ENCODE measurements at regions not wholly inside any gene's neighbourhood (a gene's known extent, or its start where the extent isn't known, plus 50 kb on each side); places are given as distances from the start of the nearest gene placed in this dataset.

- peak; percentile 96 for DNase-seq
- TF ChIP-seq EP300 (IDR thresholded peaks at IDR 0.05) = no peak
- TF ChIP-seq POLR2AphosphoS5 (IDR thresholded peaks at IDR 0.05) = peak; percentile 56 to 90 (median 86)
- peak; percentile 31 to 61 for TF ChIP-seq POLR2A (IDR thresholded peaks at IDR 0.05)
- 0 to 1% methylated on average over 51 of the region's 51 CpGs for WGBS, 2 donors
- H3K27ac ChIP-seq = peak overlapping the region; percentile 83 to 93 (median 88)
- H3K9me3 ChIP-seq = no peaks in the 10 kb centered on the region
- H3K4me3 ChIP-seq = peak overlapping the region; percentile 61 to 85 (median 64)
- no peaks in the 10 kb centered on the region for H3K36me3 ChIP-seq
- no peaks in the 10 kb centered on the region for H3K27me3 ChIP-seq
- H3K4me1 ChIP-seq = peaks cover 0 to 38% (median 27%) of the 10 kb centered on the region in 4 donors
- intact Hi-C loops (cut with DNase I) = loop anchor here (5.0 kb wide), 1 partner anchor 1418 kb away; the partner anchor contains the start of gene UQCRFS1
These were observed 1419.1 kb downstream of the UQCRFS1 start for GRCh38 chr19:27793644-27794493.

GRCh38 chr19:27793128-27793643, 1419.8 kb downstream of the UQCRFS1 start:
- 1% methylated on average over 20 of the region's 20 CpGs for WGBS, 2 donors
- TF ChIP-seq POLR2AphosphoS5 (IDR thresholded peaks at IDR 0.05) (no peak), POLR2A (IDR thresholded peaks at IDR 0.05) (no peak), EP300 (IDR thresholded peaks at IDR 0.05) (no peak), CTCF (IDR thresholded peaks at IDR 0.05) (no peak)
- peak overlapping the region; percentile 83 to 93 (median 88) for H3K27ac ChIP-seq
- H3K9me3 ChIP-seq = no peaks in the 10 kb centered on the region
- intact Hi-C loops (cut with DNase I) = loop anchor here (5.0 kb wide), 1 partner anchor 1419 kb away; the partner anchor contains the start of gene UQCRFS1
- H3K4me1 ChIP-seq = peaks cover 0 to 38% (median 27%) of the 10 kb centered on the region in 4 donors
- H3K36me3 ChIP-seq = no peaks in the 10 kb centered on the region
- H3K27me3 ChIP-seq = no peaks in the 10 kb centered on the region
- DNase-seq = peak; percentile 84
- peak overlapping the region; percentile 61 to 85 (median 64) for H3K4me3 ChIP-seq

GRCh38 chr19:27792576-27793127, 1420.3 kb downstream of the UQCRFS1 start:
- peak overlapping the region; percentile 61 to 85 (median 64) for H3K4me3 ChIP-seq
- no peaks in the 10 kb centered on the region for H3K27me3 ChIP-seq
- peaks cover 0 to 38% (median 27%) of the 10 kb centered on the region in 4 donors for H3K4me1 ChIP-seq
- H3K27ac ChIP-seq = peak overlapping the region; percentile 83 to 93 (median 88)
- H3K9me3 ChIP-seq = no peaks in the 10 kb centered on the region
- no peaks in the 10 kb centered on the region for H3K36me3 ChIP-seq
- 7 to 17% methylated on average over 6 of the region's 6 CpGs for WGBS, 2 donors
- TF ChIP-seq POLR2A (IDR thresholded peaks at IDR 0.05) (no peak), EP300 (IDR thresholded peaks at IDR 0.05) (no peak), POLR2AphosphoS5 (IDR thresholded peaks at IDR 0.05) (no peak), CTCF (IDR thresholded peaks at IDR 0.05) (no peak)
- intact Hi-C loops (cut with DNase I) = loop anchor here (5.0 kb wide), 1 partner anchor 1420 kb away; the partner anchor contains the start of gene UQCRFS1
- DNase-seq = no peak

- TF ChIP-seq CTCF (IDR thresholded peaks at IDR 0.05) (no peak), POLR2A (IDR thresholded peaks at IDR 0.05) (no peak)
- Histone ChIP-seq H3K4me1 (no peaks in the 10 kb centered on the region), H3K4me3 (no peak overlapping the region), H3K27ac (no peak overlapping the region), H3K9me3 (peaks cover 0 to 3% (median 0%) of the 10 kb centered on the region in 4 donors), H3K36me3 (peaks cover 0 to 5% (median 0%) of the 10 kb centered on the region in 4 donors), H3K27me3 (no peaks in the 10 kb centered on the region)
- intact Hi-C loops (cut with DNase I) = no loop called here
- WGBS, 2 donors = 82% methylated on average over 10 of the region's 10 CpGs
- no peak for DNase-seq
These were observed 1432.4 kb downstream of the UQCRFS1 start for GRCh38 chr19:27780367-27781075.

All from sigmoid colon (tissue), 6 donors.